ENCODE measurements at regions not wholly inside any gene's neighbourhood (a gene's known extent, or its start where the extent isn't known, plus 50 kb on each side); places are given as distances from the start of the nearest gene placed in this dataset.

GRCh38 chr17:77306048-77306789 lies 165.4 kb downstream of the SEC14L1 start:
- ChIA-PET CTCF (no interaction called here), POLR2A (no interaction called here)
- TF ChIP-seq, protein P1, sequence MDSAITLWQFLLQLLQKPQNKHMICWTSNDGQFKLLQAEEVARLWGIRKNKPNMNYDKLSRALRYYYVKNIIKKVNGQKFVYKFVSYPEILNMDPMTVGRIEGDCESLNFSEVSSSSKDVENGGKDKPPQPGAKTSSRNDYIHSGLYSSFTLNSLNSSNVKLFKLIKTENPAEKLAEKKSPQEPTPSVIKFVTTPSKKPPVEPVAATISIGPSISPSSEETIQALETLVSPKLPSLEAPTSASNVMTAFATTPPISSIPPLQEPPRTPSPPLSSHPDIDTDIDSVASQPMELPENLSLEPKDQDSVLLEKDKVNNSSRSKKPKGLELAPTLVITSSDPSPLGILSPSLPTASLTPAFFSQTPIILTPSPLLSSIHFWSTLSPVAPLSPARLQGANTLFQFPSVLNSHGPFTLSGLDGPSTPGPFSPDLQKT (IDR thresholded peaks at IDR 0.05; ENCODE audit: borderline replicate concordance, low read depth, low read length), result no peak
- TF ChIP-seq, protein P2, sequence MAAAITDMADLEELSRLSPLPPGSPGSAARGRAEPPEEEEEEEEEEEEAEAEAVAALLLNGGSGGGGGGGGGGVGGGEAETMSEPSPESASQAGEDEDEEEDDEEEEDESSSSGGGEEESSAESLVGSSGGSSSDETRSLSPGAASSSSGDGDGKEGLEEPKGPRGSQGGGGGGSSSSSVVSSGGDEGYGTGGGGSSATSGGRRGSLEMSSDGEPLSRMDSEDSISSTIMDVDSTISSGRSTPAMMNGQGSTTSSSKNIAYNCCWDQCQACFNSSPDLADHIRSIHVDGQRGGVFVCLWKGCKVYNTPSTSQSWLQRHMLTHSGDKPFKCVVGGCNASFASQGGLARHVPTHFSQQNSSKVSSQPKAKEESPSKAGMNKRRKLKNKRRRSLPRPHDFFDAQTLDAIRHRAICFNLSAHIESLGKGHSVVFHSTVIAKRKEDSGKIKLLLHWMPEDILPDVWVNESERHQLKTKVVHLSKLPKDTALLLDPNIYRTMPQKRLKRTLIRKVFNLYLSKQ (tag by site-specific recombination; IDR thresholded peaks at IDR 0.05; ENCODE audit: borderline replicate concordance), result no peak
- TF ChIP-seq EGR2 (tag by site-specific recombination; IDR thresholded peaks at IDR 0.05; ENCODE audit: low read depth), result peak; percentile 64
- Histone ChIP-seq H3K27ac (ENCODE audit: extremely low read depth, low read depth, low read length) (no peak overlapping the region), H3K4me1 (ENCODE audit: control insufficient read depth, insufficient read depth, low read length) (no peaks in the 10 kb centered on the region), H3K36me3 (ENCODE audit: control insufficient read depth in 2 of 2, insufficient read depth in 1 of 2, low read length in 2 of 2) (peaks cover 0 to 18% of the 10 kb centered on the region in 2 experiments; a peak in 1 of 3 replicates), H3K4me3 (ENCODE audit: low read depth, low read length) (no peak overlapping the region), H3K9me3 (ENCODE audit: control insufficient read depth, insufficient read depth, low read depth, low read length) (no peaks in the 10 kb centered on the region)

GRCh38 chr17:77306790-77307478 lies 166.2 kb downstream of the SEC14L1 start:
- ChIA-PET CTCF (no interaction called here), POLR2A (no interaction called here)
- no peaks in the 10 kb centered on the region for H3K4me1 ChIP-seq (ENCODE audit: control insufficient read depth, insufficient read depth, low read length)
- no peak for TF ChIP-seq ZNF548 (tag by site-specific recombination; IDR thresholded peaks at IDR 0.05)
- TF ChIP-seq MEIS1 (CRISPR knock-in tag; IDR thresholded peaks at IDR 0.05; ENCODE audit: borderline replicate concordance), result no peak
- no peak for TF ChIP-seq ZNF639 (tag by site-specific recombination; IDR thresholded peaks at IDR 0.05)
- TF ChIP-seq TCF7L2 (IDR thresholded peaks at IDR 0.05; ENCODE audit: borderline replicate concordance, low read depth, low read length), result no peak
- no peak for TF ChIP-seq ZNF555 (tag by site-specific recombination; conservative IDR thresholded peaks at IDR 0.05)
- TF ChIP-seq PATZ1 (tag by site-specific recombination; IDR thresholded peaks at IDR 0.05), result no peak
- no peak for TF ChIP-seq ZNF791 (tag by site-specific recombination; IDR thresholded peaks at IDR 0.05)
- no peak for TF ChIP-seq ZBTB20 (tag by site-specific recombination; IDR thresholded peaks at IDR 0.05)
- no peak for TF ChIP-seq ZFP37 (tag by site-specific recombination; IDR thresholded peaks at IDR 0.05)
- no peak for TF ChIP-seq ZIC2 (tag by site-specific recombination; IDR thresholded peaks at IDR 0.05)
- TF ChIP-seq ZNF692 (tag by site-specific recombination; IDR thresholded peaks at IDR 0.05), result no peak
- peaks cover 0 to 25% of the 10 kb centered on the region in 2 experiments; a peak in 1 of 3 replicates for H3K36me3 ChIP-seq (ENCODE audit: control insufficient read depth in 2 of 2, insufficient read depth in 1 of 2, low read length in 2 of 2)
- H3K4me3 ChIP-seq (ENCODE audit: low read depth, low read length), result no peak overlapping the region
- H3K9me3 ChIP-seq (ENCODE audit: control insufficient read depth, insufficient read depth, low read depth, low read length), result no peaks in the 10 kb centered on the region
- no peak overlapping the region for H3K27ac ChIP-seq (ENCODE audit: extremely low read depth, low read depth, low read length)
